Breast epithelium (tissue), 3 donors: ENCODE measurements at regions not wholly inside any gene's neighbourhood (a gene's known extent, or its start where the extent isn't known, plus 50 kb on each side); places are given as distances from the start of the nearest gene placed in this dataset.

Experiments
- CTCF ChIP-seq, 3 donors: fragments of 450-650 bp; IDR thresholded peaks; one replicate each; pipeline ENCODE4 v1.5.1; 2016 to 2017; ENCODE audit warnings: antibody characterized with exemption in 3 of 3, mild to moderate bottlenecking in 3 of 3, moderate library complexity in 3 of 3
- POLR2AphosphoS5 ChIP-seq, 3 donors: sonication (generic); formaldehyde crosslinking; IDR thresholded peaks; one replicate each; pipeline ENCODE4 v1.6.1; 2017; ENCODE audit warnings: antibody characterized with exemption in 3 of 3

- TF ChIP-seq CTCF (IDR thresholded peaks at IDR 0.05) (no peak), POLR2AphosphoS5 (IDR thresholded peaks at IDR 0.05) (no peak)
These were observed 145.9 kb downstream of the OR4M2 start for GRCh38 chr15:22226034-22226790.
